Activated CD8-positive, alpha-beta T cell treated with anti-CD3 and anti-CD28 coated beads, Interleukin-2, amount 10 ng/mL, durations not matched to agents 7 days and 5 days (primary cell): ENCODE measurements at regions not wholly inside any gene's neighbourhood (a gene's known extent, or its start where the extent isn't known, plus 50 kb on each side); places are given as distances from the start of the nearest gene placed in this dataset.
"Not testable (repeated sequence)": the region's sequence is repeated elsewhere in the genome, so short reads cannot be mapped to it uniquely, and the experiment has no call there.

Experiments used
- ATAC-seq: fragments of 150-1000 bp; cut with Tn5 transposase; one replicate; pipeline ENCODE4 v1.10.0; 2021; ENCODE audit warnings: moderate library complexity
- CTCF ChIA-PET: fragments of 350-600 bp; sonication (Branson Sonifier 250); formaldehyde crosslinking; loops from one replicate; lab custom pipeline; 2021; ENCODE audit warnings: antibody characterized with exemption; lab: Charles Lee
- POLR2A ChIA-PET: fragments of 350-600 bp; sonication (Branson Sonifier 250); formaldehyde crosslinking; loops from one replicate; lab custom pipeline; 2021; ENCODE audit warnings: antibody characterized with exemption; lab: Charles Lee
- DNase-seq: peaks from one replicate; pipeline ENCODE4 v3.0.0-alpha.2; 2020
- H3K27ac Mint-ChIP-seq: one replicate; pipeline ENCODE4 v1.8.0; 2021; ENCODE audit warnings: mild to moderate bottlenecking, mixed read lengths
- H3K27me3 Mint-ChIP-seq: one replicate; pipeline ENCODE4 v1.8.0; 2021; ENCODE audit warnings: low read depth, mixed read lengths
- H3K36me3 Mint-ChIP-seq: one replicate; pipeline ENCODE4 v1.8.0; 2021; ENCODE audit warnings: low read depth, mixed read lengths
- H3K4me1 Mint-ChIP-seq: one replicate; pipeline ENCODE4 v1.8.0; 2021; ENCODE audit warnings: low read depth, mixed read lengths
- H3K4me3 Mint-ChIP-seq: one replicate; pipeline ENCODE4 v1.8.0; 2021; ENCODE audit warnings: mild to moderate bottlenecking, mixed read lengths
- H3K9me3 Mint-ChIP-seq: one replicate; pipeline ENCODE4 v1.8.0; 2022; ENCODE audit warnings: mixed read lengths; ENCODE audit not compliant: insufficient read depth

GRCh38 chr20:51127713-51128112, 104.8 kb upstream of the KCNG1 start:
- Mint-ChIP-seq H3K4me1 (peaks cover 10% of the 10 kb centered on the region), H3K27me3 (peaks cover 15% of the 10 kb centered on the region), H3K36me3 (no peaks in the 10 kb centered on the region), H3K4me3 (no peak overlapping the region), H3K27ac (no peak overlapping the region), H3K9me3 (no peaks in the 10 kb centered on the region)
- DNase-seq = no peak
- POLR2A ChIA-PET = no interaction called here
- no peak for ATAC-seq
- CTCF ChIA-PET = interaction anchor here (0.8 to 2.0 kb wide), 4 partner anchors 134 to 333 kb away, joined by 3 to 5 read pairs (median 3); no protein-coding TSS in a partner anchor

GRCh38 chr20:51126337-51126736, 103.4 kb upstream of the KCNG1 start:
- Mint-ChIP-seq H3K27ac (no peak overlapping the region), H3K4me3 (no peak overlapping the region), H3K4me1 (peaks cover 10% of the 10 kb centered on the region), H3K36me3 (no peaks in the 10 kb centered on the region), H3K27me3 (peaks cover 27% of the 10 kb centered on the region), H3K9me3 (no peaks in the 10 kb centered on the region)
- DNase-seq (no peak), ATAC-seq (no peak)
- ChIA-PET POLR2A (no interaction called here), CTCF (interaction anchor here (1.2 kb wide), 1 partner anchor 139 kb away, joined by 5 read pairs; no protein-coding TSS in a partner anchor)

- ATAC-seq (no peak), DNase-seq (no peak)
- Mint-ChIP-seq H3K27ac (no peak overlapping the region), H3K36me3 (no peaks in the 10 kb centered on the region), H3K9me3 (no peaks in the 10 kb centered on the region), H3K27me3 (peaks cover 27% of the 10 kb centered on the region), H3K4me3 (no peak overlapping the region), H3K4me1 (peaks cover 10% of the 10 kb centered on the region)
- ChIA-PET CTCF (no interaction called here), POLR2A (no interaction called here)
Observed at GRCh38 chr20:51125780-51126179, 102.9 kb upstream of the KCNG1 start.

- ChIA-PET CTCF (no interaction called here), POLR2A (no interaction called here)
- no peaks in the 10 kb centered on the region for H3K9me3 Mint-ChIP-seq
- DNase-seq (no peak), ATAC-seq (no peak)
- peaks cover 27% of the 10 kb centered on the region for H3K27me3 Mint-ChIP-seq
- H3K4me3 Mint-ChIP-seq = no peak overlapping the region
- H3K36me3 Mint-ChIP-seq = no peaks in the 10 kb centered on the region
- H3K4me1 Mint-ChIP-seq = peaks cover 10% of the 10 kb centered on the region
- H3K27ac Mint-ChIP-seq = no peak overlapping the region
Observed at GRCh38 chr20:51125105-51125504, 102.2 kb upstream of the KCNG1 start.

- CTCF ChIA-PET, H3K36me3 Mint-ChIP-seq, H3K27ac Mint-ChIP-seq, H3K9me3 Mint-ChIP-seq, DNase-seq, POLR2A ChIA-PET, ATAC-seq, H3K4me1 Mint-ChIP-seq, H3K4me3 Mint-ChIP-seq: not testable (repeated sequence)
- H3K27me3 Mint-ChIP-seq = peaks cover 27% of the 10 kb centered on the region
Observed at GRCh38 chr20:51123887-51124286, 101.0 kb upstream of the KCNG1 start.

- CTCF ChIA-PET = no interaction called here
- Mint-ChIP-seq H3K27me3 (peaks cover 24% of the 10 kb centered on the region), H3K4me3 (no peak overlapping the region)
Observed at GRCh38 chr20:51122931-51123658, 100.2 kb upstream of the KCNG1 start.

GRCh38 chr20:51121901-51122412, 99.0 kb upstream of the KCNG1 start:
- no peak for DNase-seq
- Mint-ChIP-seq H3K27ac (no peak overlapping the region), H3K9me3 (no peaks in the 10 kb centered on the region), H3K4me1 (no peaks in the 10 kb centered on the region), H3K27me3 (peaks cover 24% of the 10 kb centered on the region), H3K36me3 (no peaks in the 10 kb centered on the region), H3K4me3 (no peak overlapping the region)
- no peak for ATAC-seq
- ChIA-PET POLR2A (no interaction called here), CTCF (no interaction called here)

More at GRCh38 chr20:51122931-51123658, 100.2 kb upstream of the KCNG1 start:
- Mint-ChIP-seq H3K27ac (no peak overlapping the region), H3K9me3 (no peaks in the 10 kb centered on the region), H3K36me3 (no peaks in the 10 kb centered on the region), H3K4me1 (no peaks in the 10 kb centered on the region)
- POLR2A ChIA-PET = no interaction called here
- DNase-seq (no peak), ATAC-seq (no peak)

- no peaks in the 10 kb centered on the region for H3K36me3 Mint-ChIP-seq
- DNase-seq (no peak), ATAC-seq (no peak)
- CTCF ChIA-PET = no interaction called here
- no peak overlapping the region for H3K27ac Mint-ChIP-seq
- H3K4me1 Mint-ChIP-seq = no peaks in the 10 kb centered on the region
- no peaks in the 10 kb centered on the region for H3K9me3 Mint-ChIP-seq
- H3K4me3 Mint-ChIP-seq = no peak overlapping the region
- peaks cover 24% of the 10 kb centered on the region for H3K27me3 Mint-ChIP-seq
- POLR2A ChIA-PET = no interaction called here
Observed at GRCh38 chr20:51121272-51121671, 98.4 kb upstream of the KCNG1 start.

- no peak overlapping the region for H3K27ac Mint-ChIP-seq
- no peaks in the 10 kb centered on the region for H3K9me3 Mint-ChIP-seq
- ATAC-seq (no peak), DNase-seq (no peak)
- no peaks in the 10 kb centered on the region for H3K36me3 Mint-ChIP-seq
- no peaks in the 10 kb centered on the region for H3K4me1 Mint-ChIP-seq
- ChIA-PET POLR2A (no interaction called here), CTCF (no interaction called here)
- H3K4me3 Mint-ChIP-seq = no peak overlapping the region
- H3K27me3 Mint-ChIP-seq = peaks cover 25% of the 10 kb centered on the region
Observed at GRCh38 chr20:51120868-51121267, 98.0 kb upstream of the KCNG1 start.

GRCh38 chr20:51120438-51120837, 97.5 kb upstream of the KCNG1 start:
- no peaks in the 10 kb centered on the region for H3K9me3 Mint-ChIP-seq
- no peak for ATAC-seq
- H3K27me3 Mint-ChIP-seq = peaks cover 24% of the 10 kb centered on the region
- H3K4me1 Mint-ChIP-seq = no peaks in the 10 kb centered on the region
- no peak overlapping the region for H3K4me3 Mint-ChIP-seq
- H3K27ac Mint-ChIP-seq = no peak overlapping the region
- ChIA-PET CTCF (interaction anchor here (0.8 kb wide), 1 partner anchor 139 kb away, joined by 4 read pairs; no protein-coding TSS in a partner anchor), POLR2A (no interaction called here)
- DNase-seq = no peak
- no peaks in the 10 kb centered on the region for H3K36me3 Mint-ChIP-seq

- H3K4me1 Mint-ChIP-seq = no peaks in the 10 kb centered on the region
- no peak overlapping the region for H3K4me3 Mint-ChIP-seq
- DNase-seq (no peak), ATAC-seq (no peak)
- no peak overlapping the region for H3K27ac Mint-ChIP-seq
- H3K27me3 Mint-ChIP-seq = peaks cover 21% of the 10 kb centered on the region
- no peaks in the 10 kb centered on the region for H3K9me3 Mint-ChIP-seq
- CTCF ChIA-PET = interaction anchor here (0.8 kb wide), 1 partner anchor 139 kb away, joined by 4 read pairs; no protein-coding TSS in a partner anchor
- POLR2A ChIA-PET = no interaction called here
- H3K36me3 Mint-ChIP-seq = no peaks in the 10 kb centered on the region
Observed at GRCh38 chr20:51119914-51120313, 97.0 kb upstream of the KCNG1 start.

GRCh38 chr20:51118985-51119527, 96.1 kb upstream of the KCNG1 start:
- Mint-ChIP-seq H3K4me3 (no peak overlapping the region), H3K27me3 (peaks cover 21% of the 10 kb centered on the region), H3K9me3 (no peaks in the 10 kb centered on the region), H3K36me3 (no peaks in the 10 kb centered on the region), H3K27ac (no peak overlapping the region), H3K4me1 (no peaks in the 10 kb centered on the region)
- POLR2A ChIA-PET = no interaction called here
- CTCF ChIA-PET = no interaction called here
- no peak for DNase-seq
- no peak for ATAC-seq
